ENCODE measurements at regions not wholly inside any gene's neighbourhood (a gene's known extent, or its start where the extent isn't known, plus 50 kb on each side); places are given as distances from the start of the nearest gene placed in this dataset.

GRCh38 chr20:5486377-5487054 is 124.3 kb downstream of the GPCPD1 start:
- in situ Hi-C loops (cut with HindIII; ENCODE audit: low pct_unique_long_range_greater_than_20kb, low sequenced_read_pairs), result no loop called here
- TF ChIP-seq REST (IDR thresholded peaks at IDR 0.05; ENCODE audit: insufficient read depth in 1 of 2, low read depth in 2 of 2, low read length in 1 of 2), result no peak
- TF ChIP-seq TCF7L2 (IDR thresholded peaks at IDR 0.05; ENCODE audit: low read depth, low read length), result no peak
- CTCF ChIA-PET, result no interaction called here
- Histone ChIP-seq H3K4me1 (ENCODE audit: control insufficient read depth, insufficient read depth, low read length) (no peaks in the 10 kb centered on the region), H3K4me3 (ENCODE audit: low read depth in 2 of 2, low read length in 2 of 2) (no peak overlapping the region), H3K27ac (ENCODE audit: low read length) (no peak overlapping the region), H3K9me3 (ENCODE audit: control insufficient read depth, insufficient read depth, low read depth, low read length) (no peaks in the 10 kb centered on the region), H3K36me3 (ENCODE audit: control insufficient read depth, insufficient read depth, low read length) (no peaks in the 10 kb centered on the region), H3K27me3 (ENCODE audit: control insufficient read depth, insufficient read depth, low read length) (peaks cover 16% of the 10 kb centered on the region)
- DNase-seq (ENCODE audit: low read depth, low spot score), result no peak
- no peak for ATAC-seq
- POLR2A ChIA-PET, result no interaction called here
- no TSS peak for BruUV-seq (replicated peaks)
- intact Hi-C loops (cut with micrococcal nuclease; ENCODE audit: unreplicated experiment), result no loop called here

GRCh38 chr20:5484926-5485325 is 125.9 kb downstream of the GPCPD1 start:
- Histone ChIP-seq H3K4me3 (ENCODE audit: low read depth in 2 of 2, low read length in 2 of 2) (no peak overlapping the region), H3K9me3 (ENCODE audit: control insufficient read depth, insufficient read depth, low read depth, low read length) (no peaks in the 10 kb centered on the region), H3K27me3 (ENCODE audit: control insufficient read depth, insufficient read depth, low read length) (peaks cover 16% of the 10 kb centered on the region), H3K36me3 (ENCODE audit: control insufficient read depth, insufficient read depth, low read length) (no peaks in the 10 kb centered on the region), H3K4me1 (ENCODE audit: control insufficient read depth, insufficient read depth, low read length) (no peaks in the 10 kb centered on the region), H3K27ac (ENCODE audit: low read length) (no peak overlapping the region)
- no TSS peak for BruUV-seq (replicated peaks)
- ChIA-PET POLR2A (no interaction called here), CTCF (no interaction called here)
- in situ Hi-C loops (cut with HindIII; ENCODE audit: low pct_unique_long_range_greater_than_20kb, low sequenced_read_pairs) (no loop called here), intact Hi-C loops (cut with micrococcal nuclease; ENCODE audit: unreplicated experiment) (no loop called here)
- DNase-seq (ENCODE audit: low read depth, low spot score) (no peak), ATAC-seq (no peak)
- no peak for TF ChIP-seq CTCF (IDR thresholded peaks at IDR 0.05)
- TF ChIP-seq TCF7L2 (IDR thresholded peaks at IDR 0.05; ENCODE audit: low read depth, low read length), result no peak
- no peak for TF ChIP-seq SIN3A (IDR thresholded peaks at IDR 0.05; ENCODE audit: borderline replicate concordance, insufficient read depth, low read depth, low read length)
- no peak for TF ChIP-seq POLR2AphosphoS5 (IDR thresholded peaks at IDR 0.05; ENCODE audit: low read depth, low read length)
- TF ChIP-seq REST (IDR thresholded peaks at IDR 0.05; ENCODE audit: insufficient read depth in 1 of 2, low read depth in 2 of 2, low read length in 1 of 2), result no peak
